ENCODE measurements at regions not wholly inside any gene's neighbourhood (a gene's known extent, or its start where the extent isn't known, plus 50 kb on each side); places are given as distances from the start of the nearest gene placed in this dataset.

GRCh38 chr6:122339661-122340060 lies 59.8 kb upstream of the HSF2 start:
- no peaks in the 10 kb centered on the region for H3K4me1 Mint-ChIP-seq
- Histone ChIP-seq H3K27me3 (ENCODE audit: insufficient read depth, low read length) (no peaks in the 10 kb centered on the region), H3K4me3 (ENCODE audit: low read length in 2 of 2) (no peak overlapping the region), H3K36me3 (ENCODE audit: insufficient read depth, low read length) (no peaks in the 10 kb centered on the region), H3K4me1 (ENCODE audit: insufficient read depth, low read length) (no peaks in the 10 kb centered on the region), H3K9me3 (ENCODE audit: control insufficient read depth in 1 of 2, low read length in 2 of 2) (no peaks in the 10 kb centered on the region), H3K27ac (ENCODE audit: low read depth, low read length) (no peak overlapping the region)
- H3K36me3 Mint-ChIP-seq: no peaks in the 10 kb centered on the region
- intact Hi-C loops (cut with micrococcal nuclease): no loop called here
- CTCF ChIA-PET (ENCODE audit: partially characterized antibody): interaction anchor here (0.7 kb wide), 1 partner anchor 232 kb away, joined by 3 read pairs; no protein-coding TSS in a partner anchor
- no peak for DNase-seq
- H3K9me3 Mint-ChIP-seq: no peaks in the 10 kb centered on the region
- peaks cover 12 to 18% of the 10 kb centered on the region in 2 donors for H3K27me3 Mint-ChIP-seq
- H3K4me3 Mint-ChIP-seq: no peak overlapping the region
- no peak overlapping the region for H3K27ac Mint-ChIP-seq
- POLR2A ChIA-PET (ENCODE audit: partially characterized antibody): no interaction called here

- Mint-ChIP-seq H3K9me3 (no peaks in the 10 kb centered on the region), H3K27me3 (peaks cover 18 to 20% of the 10 kb centered on the region in 2 donors), H3K4me3 (no peak overlapping the region), H3K4me1 (no peaks in the 10 kb centered on the region), H3K36me3 (no peaks in the 10 kb centered on the region), H3K27ac (no peak overlapping the region)
- H3K27me3 ChIP-seq (ENCODE audit: insufficient read depth, low read length): no peaks in the 10 kb centered on the region
- no peak overlapping the region for H3K4me3 ChIP-seq (ENCODE audit: low read length in 2 of 2)
- no peak for DNase-seq
- no peak overlapping the region for H3K27ac ChIP-seq (ENCODE audit: low read depth, low read length)
- H3K9me3 ChIP-seq (ENCODE audit: control insufficient read depth in 1 of 2, low read length in 2 of 2): no peaks in the 10 kb centered on the region
- no peaks in the 10 kb centered on the region for H3K36me3 ChIP-seq (ENCODE audit: insufficient read depth, low read length)
- ChIA-PET POLR2A (ENCODE audit: partially characterized antibody) (no interaction called here), CTCF (ENCODE audit: partially characterized antibody) (no interaction called here)
- no peaks in the 10 kb centered on the region for H3K4me1 ChIP-seq (ENCODE audit: insufficient read depth, low read length)
- intact Hi-C loops (cut with micrococcal nuclease): no loop called here
Observed at GRCh38 chr6:122347280-122347679, 52.2 kb upstream of the HSF2 start.

DNA sequence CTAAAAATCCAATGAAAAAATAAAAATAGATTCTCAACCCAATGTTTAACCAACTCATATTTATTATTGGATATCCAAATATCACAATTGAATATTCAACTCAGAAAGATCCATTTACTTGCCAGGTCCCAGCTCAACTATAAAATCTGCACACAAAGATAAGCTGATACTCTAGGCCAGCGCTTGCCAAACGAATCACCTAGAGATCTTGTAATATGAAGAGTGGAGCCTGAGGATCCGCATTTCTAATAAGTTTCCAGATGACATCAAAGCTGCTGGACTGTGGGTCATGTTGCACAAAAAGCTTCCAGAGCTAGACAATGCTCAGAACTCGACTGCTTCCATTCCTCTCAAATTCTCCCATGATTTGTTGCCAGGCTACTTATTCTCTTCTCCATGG lies 51.7 kb upstream of the HSF2 start:
- peaks cover 18 to 20% of the 10 kb centered on the region in 2 donors for H3K27me3 Mint-ChIP-seq
- intact Hi-C loops (cut with micrococcal nuclease): no loop called here

More for the DNA sequence above, 51.7 kb upstream of the HSF2 start:
- Histone ChIP-seq H3K9me3 (ENCODE audit: control insufficient read depth in 1 of 2, low read length in 2 of 2) (no peaks in the 10 kb centered on the region), H3K27me3 (ENCODE audit: insufficient read depth, low read length) (no peaks in the 10 kb centered on the region), H3K36me3 (ENCODE audit: insufficient read depth, low read length) (no peaks in the 10 kb centered on the region), H3K27ac (ENCODE audit: low read depth, low read length) (no peak overlapping the region), H3K4me3 (ENCODE audit: low read length in 2 of 2) (no peak overlapping the region), H3K4me1 (ENCODE audit: insufficient read depth, low read length) (no peaks in the 10 kb centered on the region)
- no peaks in the 10 kb centered on the region for H3K4me1 Mint-ChIP-seq
- H3K9me3 Mint-ChIP-seq: no peaks in the 10 kb centered on the region
- POLR2A ChIA-PET (ENCODE audit: partially characterized antibody): no interaction called here
- no peaks in the 10 kb centered on the region for H3K36me3 Mint-ChIP-seq
- no peak for DNase-seq
- CTCF ChIA-PET (ENCODE audit: partially characterized antibody): no interaction called here
- H3K27ac Mint-ChIP-seq: no peak overlapping the region
- no peak overlapping the region for H3K4me3 Mint-ChIP-seq
